Stimulated activated naive CD8-positive, alpha-beta T cell treated with anti-CD3 and anti-CD28 coated beads, Interleukin-15, amount 100 ng/mL, for 72 hours (primary cell): ENCODE measurements at regions not wholly inside any gene's neighbourhood (a gene's known extent, or its start where the extent isn't known, plus 50 kb on each side); places are given as distances from the start of the nearest gene placed in this dataset.

Experiments
- ATAC-seq: fragments of 150-1000 bp; cut with Tn5 transposase; 2 replicates; pipeline ENCODE4 v1.10.0; 2021; ENCODE audit warnings: mild to moderate bottlenecking, moderate library complexity
- DNase-seq, 2 donors: peaks; one replicate each; pipeline ENCODE4 v3.0.0; 2021 to 2022
- H3K27ac Mint-ChIP-seq, 2 donors: one replicate each; pipeline ENCODE4 v1.8.0; 2022; ENCODE audit warnings: mild to moderate bottlenecking in 2 of 2, mixed read lengths in 2 of 2, moderate library complexity in 2 of 2
- H3K27me3 Mint-ChIP-seq: one replicate; pipeline ENCODE4 v1.8.0; 2022; ENCODE audit warnings: mixed read lengths
- H3K4me1 Mint-ChIP-seq: one replicate; pipeline ENCODE4 v1.8.0; 2022; ENCODE audit warnings: mild to moderate bottlenecking, mixed read lengths
- H3K4me3 Mint-ChIP-seq, 2 donors: one replicate each; pipeline ENCODE4 v1.8.0; 2022; ENCODE audit warnings: mild to moderate bottlenecking in 2 of 2, mixed read lengths in 2 of 2, moderate library complexity in 1 of 2
- H3K9me3 Mint-ChIP-seq, 2 donors: one replicate each; pipeline ENCODE4 v1.8.0; 2022; ENCODE audit warnings: mixed read lengths in 2 of 2

DNA sequence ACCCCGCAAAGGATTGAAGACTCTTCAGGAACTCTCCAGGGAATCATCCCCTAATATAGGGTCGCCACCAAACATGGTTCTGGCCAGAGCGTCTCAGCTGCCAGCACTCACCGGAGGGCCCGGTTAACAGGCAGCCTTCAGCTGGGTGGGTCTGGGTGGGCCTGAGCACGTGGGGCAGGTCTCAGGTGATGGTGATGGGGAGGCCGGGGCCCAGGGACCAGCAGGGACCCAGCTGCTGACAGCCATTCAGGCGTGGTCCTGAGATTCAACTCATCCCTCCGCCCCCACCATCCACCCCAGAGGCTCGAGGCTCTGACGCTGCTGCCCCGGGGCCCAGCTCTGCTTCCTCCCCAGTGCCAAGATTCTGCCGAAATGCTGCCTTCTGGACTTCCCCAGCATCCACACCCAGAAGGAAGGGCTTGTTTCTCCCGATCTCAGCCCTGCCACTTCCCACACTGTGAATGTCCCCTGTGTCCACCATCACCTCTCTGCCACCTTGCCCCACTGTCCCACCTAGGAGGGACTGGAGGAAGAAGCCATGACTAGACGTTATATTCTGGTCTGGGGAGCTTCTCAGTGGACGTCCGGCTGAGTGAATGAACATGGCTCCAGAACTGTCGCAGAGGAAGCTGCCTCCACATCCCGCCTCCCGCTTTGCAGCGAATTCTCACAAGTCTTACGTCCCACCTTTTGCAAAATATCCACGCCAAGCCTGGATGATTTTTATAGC, 294.2 kb upstream of the SALL3 start:
- Mint-ChIP-seq H3K4me3 (no peak overlapping the region), H3K27me3 (no peaks in the 10 kb centered on the region), H3K9me3 (no peaks in the 10 kb centered on the region), H3K27ac (no peak overlapping the region), H3K4me1 (no peaks in the 10 kb centered on the region)
- ATAC-seq (no peak), DNase-seq (no peak)

- H3K27me3 Mint-ChIP-seq: no peaks in the 10 kb centered on the region
- no peak for DNase-seq
- H3K27ac Mint-ChIP-seq: no peak overlapping the region
- H3K4me1 Mint-ChIP-seq: no peaks in the 10 kb centered on the region
- H3K9me3 Mint-ChIP-seq: no peaks in the 10 kb centered on the region
- no peak overlapping the region for H3K4me3 Mint-ChIP-seq
- no peak for ATAC-seq
Observed at GRCh38 chr18:78685980-78686530, 293.6 kb upstream of the SALL3 start.

DNA sequence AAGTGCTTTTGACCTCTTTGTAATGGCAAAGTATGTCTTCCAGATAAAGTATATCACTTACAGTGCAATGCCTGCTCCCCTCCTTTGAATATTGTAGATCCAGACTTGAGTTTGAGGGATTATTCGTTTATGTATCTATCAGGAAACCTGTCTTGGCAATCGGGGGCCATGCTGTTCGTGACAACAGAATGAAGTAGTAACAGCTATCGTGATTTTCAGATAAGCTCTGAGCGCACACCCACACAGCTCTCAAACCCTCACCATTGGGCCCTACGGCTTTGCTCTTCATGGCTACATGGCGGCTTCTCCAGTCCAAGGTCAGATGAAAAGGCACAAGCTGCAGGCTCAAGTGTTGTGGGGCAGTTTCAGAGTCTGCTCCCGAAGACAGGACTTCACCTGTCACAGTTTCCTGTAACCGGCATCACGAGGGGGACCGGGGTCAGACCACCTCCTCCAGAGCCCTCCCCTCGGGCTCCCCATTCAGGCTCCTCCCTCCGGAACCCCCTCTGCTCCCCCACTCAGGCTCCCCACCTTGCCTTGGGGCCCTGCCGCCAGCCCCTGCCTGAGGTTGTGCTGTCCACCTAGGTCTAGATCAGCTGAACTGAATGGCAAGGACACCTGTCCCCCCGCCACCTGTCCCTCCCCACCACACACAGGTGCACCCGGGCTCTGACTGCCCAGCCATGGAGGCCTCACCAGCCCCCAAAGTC, 292.5 kb upstream of the SALL3 start:
- ATAC-seq: no peak
- no peak overlapping the region for H3K4me3 Mint-ChIP-seq
- H3K27ac Mint-ChIP-seq: no peak overlapping the region
- H3K4me1 Mint-ChIP-seq: peaks cover 3% of the 10 kb centered on the region
- no peak for DNase-seq
- no peaks in the 10 kb centered on the region for H3K27me3 Mint-ChIP-seq
- H3K9me3 Mint-ChIP-seq: no peaks in the 10 kb centered on the region

GRCh38 chr18:78687736-78688135, 291.9 kb upstream of the SALL3 start:
- no peaks in the 10 kb centered on the region for H3K9me3 Mint-ChIP-seq
- H3K4me1 Mint-ChIP-seq: peaks cover 6% of the 10 kb centered on the region
- no peaks in the 10 kb centered on the region for H3K27me3 Mint-ChIP-seq
- ATAC-seq: no peak
- H3K27ac Mint-ChIP-seq: no peak overlapping the region
- no peak for DNase-seq
- no peak overlapping the region for H3K4me3 Mint-ChIP-seq

GRCh38 chr18:78688249-78688648, 291.4 kb upstream of the SALL3 start:
- Mint-ChIP-seq H3K9me3 (no peaks in the 10 kb centered on the region), H3K27ac (no peak overlapping the region), H3K4me3 (no peak overlapping the region), H3K27me3 (peaks cover 5% of the 10 kb centered on the region), H3K4me1 (peaks cover 6% of the 10 kb centered on the region)
- ATAC-seq: no peak
- no peak for DNase-seq

DNA sequence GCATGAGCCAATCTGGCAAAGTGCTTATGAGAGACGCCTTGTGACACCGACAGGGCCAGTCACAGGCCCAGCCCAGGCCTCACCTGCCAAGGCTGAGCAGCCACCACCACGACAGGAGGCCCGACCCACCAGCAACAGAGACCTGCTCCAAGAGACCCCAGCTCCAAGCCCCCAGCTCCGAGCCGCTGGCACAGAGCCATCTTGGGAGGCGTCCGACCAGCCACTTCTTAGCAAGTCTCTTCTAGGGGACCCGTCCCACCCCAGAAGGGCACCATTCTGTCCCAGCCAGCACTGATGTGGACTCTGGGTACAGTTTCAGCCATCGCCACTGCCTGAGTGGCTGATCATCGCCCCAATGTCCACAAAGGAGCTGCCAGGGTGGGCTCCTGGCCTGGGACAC, 290.7 kb upstream of the SALL3 start:
- H3K27me3 Mint-ChIP-seq: peaks cover 8% of the 10 kb centered on the region
- H3K4me1 Mint-ChIP-seq: peaks cover 6% of the 10 kb centered on the region
- ATAC-seq (peak; percentile 13), DNase-seq (no peak)
- H3K4me3 Mint-ChIP-seq: no peak overlapping the region
- no peaks in the 10 kb centered on the region for H3K9me3 Mint-ChIP-seq
- no peak overlapping the region for H3K27ac Mint-ChIP-seq

DNA sequence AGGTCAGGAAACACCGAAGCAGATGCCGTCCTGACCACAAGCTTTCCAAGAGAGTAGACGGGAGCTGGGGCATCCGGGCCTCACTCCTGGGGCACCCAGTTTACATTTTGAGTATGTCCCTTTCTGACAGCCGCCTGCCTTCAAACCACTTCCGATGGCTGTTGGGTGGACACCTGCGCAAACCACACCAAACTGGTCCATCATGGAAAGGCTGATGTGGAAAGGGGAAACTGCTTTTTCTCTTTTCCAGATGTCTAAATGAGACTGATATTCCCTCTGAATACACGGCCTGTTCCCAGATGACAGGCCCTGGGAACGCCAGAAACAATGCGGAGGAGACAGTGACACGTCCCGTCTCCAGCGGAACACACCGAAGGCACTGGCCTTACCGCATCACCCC, 290.0 kb upstream of the SALL3 start:
- Mint-ChIP-seq H3K4me1 (peaks cover 6% of the 10 kb centered on the region), H3K27ac (no peak overlapping the region), H3K9me3 (no peaks in the 10 kb centered on the region), H3K4me3 (no peak overlapping the region), H3K27me3 (peaks cover 8% of the 10 kb centered on the region)
- ATAC-seq: no peak
- DNase-seq: no peak

DNA sequence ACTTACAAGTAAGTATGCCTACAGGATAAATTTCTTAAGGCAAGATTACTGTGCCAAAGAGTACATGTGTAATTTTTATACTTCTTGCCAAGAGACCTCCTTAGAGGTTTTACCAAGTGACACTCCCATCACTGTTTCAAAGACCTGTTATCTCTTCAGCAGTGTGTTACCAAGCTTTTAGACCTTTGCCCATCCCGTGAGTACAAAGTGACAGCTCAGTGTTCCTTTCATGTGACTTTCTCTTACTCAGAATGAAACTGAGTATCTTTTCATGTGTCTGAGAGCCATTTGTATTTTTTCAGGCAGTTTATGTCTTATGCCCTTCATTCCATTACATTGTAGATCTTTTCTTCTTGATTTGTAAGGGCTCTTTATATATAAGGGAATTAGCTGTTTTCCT, 287.5 kb upstream of the SALL3 start:
- no peak overlapping the region for H3K4me3 Mint-ChIP-seq
- H3K27ac Mint-ChIP-seq: no peak overlapping the region
- DNase-seq (no peak), ATAC-seq (no peak)
- H3K9me3 Mint-ChIP-seq: no peaks in the 10 kb centered on the region
- peaks cover 6% of the 10 kb centered on the region for H3K4me1 Mint-ChIP-seq
- H3K27me3 Mint-ChIP-seq: peaks cover 8% of the 10 kb centered on the region

DNA sequence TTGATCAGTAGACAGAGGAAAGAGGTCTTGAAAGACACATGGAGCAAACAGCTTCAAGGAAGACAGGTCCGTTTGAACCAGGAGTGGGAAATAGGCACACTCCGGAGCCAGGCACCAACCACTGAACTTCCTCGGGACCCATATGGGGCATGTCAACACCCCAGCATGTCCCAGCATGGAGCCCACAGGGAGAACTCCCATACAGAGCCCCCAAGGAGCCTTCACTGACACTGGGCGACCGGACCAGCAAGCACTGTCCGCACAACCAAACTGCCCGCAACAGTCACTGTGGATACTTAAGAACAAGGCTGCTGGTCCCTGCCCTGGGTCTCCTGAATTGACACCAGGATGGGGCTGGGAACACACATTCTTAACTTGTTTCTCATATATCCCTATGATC, 286.2 kb upstream of the SALL3 start:
- DNase-seq: no peak
- Mint-ChIP-seq H3K4me3 (no peak overlapping the region), H3K9me3 (no peaks in the 10 kb centered on the region), H3K27me3 (peaks cover 16% of the 10 kb centered on the region), H3K4me1 (peaks cover 6% of the 10 kb centered on the region), H3K27ac (no peak overlapping the region)
- ATAC-seq: no peak

DNA sequence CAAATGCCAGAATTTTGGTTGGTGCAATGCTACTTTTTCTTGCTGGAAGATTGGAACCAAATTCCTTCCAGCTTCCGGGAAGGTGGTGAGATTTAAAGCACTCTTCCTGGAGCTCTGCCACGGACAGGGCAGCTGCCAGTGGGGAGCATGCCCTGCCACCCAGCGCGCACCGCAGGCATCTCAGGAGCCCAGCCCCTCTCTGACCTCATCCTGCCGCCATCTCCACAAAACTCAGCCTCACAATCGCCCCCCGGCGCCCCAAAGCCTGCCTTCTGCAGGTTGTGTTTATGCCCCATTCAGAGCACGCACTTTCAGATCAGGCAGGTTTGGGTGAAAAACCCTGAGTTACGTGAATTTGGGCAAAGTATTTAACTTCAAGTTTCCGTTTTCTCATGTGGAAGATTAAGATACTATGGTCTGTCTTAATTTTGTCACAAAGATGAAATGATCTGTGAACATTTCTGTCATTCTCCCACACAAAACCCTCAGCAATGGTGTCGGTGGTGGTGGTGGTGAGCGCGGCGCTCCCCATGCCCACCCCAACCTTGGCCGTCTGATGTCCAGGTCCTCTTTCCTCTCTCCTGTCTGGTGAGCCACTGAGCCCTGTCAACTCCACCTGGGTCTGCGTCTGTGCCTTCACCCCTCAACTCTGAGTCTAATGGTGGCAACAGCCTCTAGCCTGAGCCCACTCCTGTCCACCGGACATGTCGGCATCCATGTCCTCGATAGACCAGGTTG, 282.8 kb upstream of the SALL3 start:
- H3K4me1 Mint-ChIP-seq: peaks cover 5% of the 10 kb centered on the region
- no peak for DNase-seq
- no peak overlapping the region for H3K4me3 Mint-ChIP-seq
- no peak for ATAC-seq
- no peak overlapping the region for H3K27ac Mint-ChIP-seq
- H3K9me3 Mint-ChIP-seq: no peaks in the 10 kb centered on the region
- peaks cover 19% of the 10 kb centered on the region for H3K27me3 Mint-ChIP-seq

DNA sequence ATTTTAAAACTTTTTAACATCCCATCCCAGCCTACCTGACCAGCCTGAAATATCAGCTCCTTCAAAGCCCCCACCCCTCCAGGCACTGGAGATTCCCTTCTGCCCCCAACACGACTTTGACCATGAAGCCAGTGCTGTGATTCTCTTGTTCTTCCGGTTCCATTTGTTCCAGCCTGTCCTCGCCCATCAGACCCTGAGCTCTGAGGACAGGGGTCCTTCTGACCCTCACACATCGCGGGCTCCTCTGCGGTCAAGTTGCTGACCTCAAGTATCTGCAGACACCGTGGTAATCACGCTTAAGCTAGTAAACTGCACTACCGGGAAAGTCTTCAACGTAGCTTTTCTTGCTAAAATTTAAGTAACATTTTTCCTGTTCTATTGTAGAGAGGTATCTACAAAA, 282.2 kb upstream of the SALL3 start:
- Mint-ChIP-seq H3K27me3 (peaks cover 25% of the 10 kb centered on the region), H3K9me3 (no peaks in the 10 kb centered on the region), H3K27ac (no peak overlapping the region), H3K4me1 (no peaks in the 10 kb centered on the region), H3K4me3 (no peak overlapping the region)
- no peak for DNase-seq
- no peak for ATAC-seq

DNA sequence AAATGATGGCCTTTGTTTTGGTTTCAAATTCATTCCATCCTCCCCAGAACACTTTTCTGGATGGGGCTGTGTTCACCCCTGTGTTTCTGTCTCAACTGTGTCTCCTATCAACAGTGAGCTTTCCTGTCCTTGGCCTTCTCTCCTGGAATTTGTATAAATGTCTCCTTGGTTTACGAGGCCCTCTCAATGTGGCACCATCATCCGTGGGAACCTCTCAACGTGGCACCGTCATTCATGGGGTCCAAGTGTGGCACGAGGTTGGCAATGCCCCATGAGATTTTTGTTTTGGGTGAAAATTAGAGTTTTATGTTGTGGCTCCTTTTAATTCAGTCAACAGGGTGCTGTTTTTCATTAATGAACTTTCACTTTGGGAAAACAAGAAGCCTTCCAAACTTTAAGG, 280.7 kb upstream of the SALL3 start:
- Mint-ChIP-seq H3K4me3 (no peak overlapping the region), H3K27ac (peak overlapping the region in 1 of 2 donors; percentile 62)
- no peak for ATAC-seq

DNA sequence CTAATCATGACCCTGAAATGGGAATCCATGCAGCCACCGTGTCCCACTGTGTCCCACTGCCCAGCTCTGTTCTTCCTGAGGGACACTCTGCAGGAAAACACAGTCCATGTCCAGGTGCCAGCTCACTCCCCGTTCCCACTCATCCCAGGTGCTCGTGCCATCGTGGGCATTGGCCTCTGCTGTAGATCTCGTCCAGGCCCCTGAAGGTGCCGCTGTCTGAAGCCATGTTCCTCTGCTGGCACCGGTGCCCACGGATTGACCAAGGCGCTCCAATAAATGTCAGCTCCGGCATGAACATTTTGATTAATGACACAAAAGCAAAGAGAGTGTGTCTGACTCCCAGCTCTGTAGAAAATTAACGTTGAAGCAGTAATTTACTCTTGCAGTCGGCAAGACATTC, 280.1 kb upstream of the SALL3 start:
- Mint-ChIP-seq H3K4me3 (no peak overlapping the region), H3K4me1 (no peaks in the 10 kb centered on the region), H3K27me3 (peaks cover 33% of the 10 kb centered on the region), H3K9me3 (peaks cover 11 to 12% of the 10 kb centered on the region in 2 donors), H3K27ac (no peak overlapping the region)
- DNase-seq (no peak), ATAC-seq (no peak)

More for the DNA sequence above, 280.7 kb upstream of the SALL3 start:
- Mint-ChIP-seq H3K4me1 (no peaks in the 10 kb centered on the region), H3K9me3 (peaks cover 5 to 7% of the 10 kb centered on the region in 2 donors), H3K27me3 (peaks cover 28% of the 10 kb centered on the region)
- DNase-seq: no peak

- no peaks in the 10 kb centered on the region for H3K4me1 Mint-ChIP-seq
- DNase-seq: no peak
- peaks cover 40% of the 10 kb centered on the region for H3K27me3 Mint-ChIP-seq
- ATAC-seq: no peak
- peaks cover 12 to 13% of the 10 kb centered on the region in 2 donors for H3K9me3 Mint-ChIP-seq
- no peak overlapping the region for H3K27ac Mint-ChIP-seq
- H3K4me3 Mint-ChIP-seq: no peak overlapping the region
Observed at GRCh38 chr18:78701771-78702396, 277.7 kb upstream of the SALL3 start.

DNA sequence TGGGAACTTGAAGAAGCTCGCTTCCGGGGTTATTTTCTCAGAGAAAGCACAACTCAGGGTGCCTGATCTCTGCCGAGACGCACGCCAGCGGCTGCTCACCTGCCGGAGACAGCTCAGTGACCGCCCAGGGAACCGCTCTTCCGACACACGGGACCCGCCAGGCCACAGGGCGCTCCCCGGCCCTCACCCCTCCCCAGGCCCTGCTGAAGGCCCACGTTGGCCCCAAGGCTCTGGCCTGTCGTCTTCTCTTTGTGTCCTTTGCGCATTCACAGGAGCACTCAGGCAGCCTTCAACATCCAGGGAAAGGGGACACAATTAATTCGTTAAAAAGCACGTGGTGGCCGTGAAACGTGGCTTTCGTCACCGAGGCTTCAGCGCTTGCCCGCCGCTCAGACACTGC, 276.3 kb upstream of the SALL3 start:
- no peak for ATAC-seq
- no peak for DNase-seq
- Mint-ChIP-seq H3K27me3 (peaks cover 31% of the 10 kb centered on the region), H3K4me1 (no peaks in the 10 kb centered on the region), H3K27ac (no peak overlapping the region), H3K4me3 (no peak overlapping the region), H3K9me3 (peaks cover 20 to 21% of the 10 kb centered on the region in 2 donors)
